ENCODE measurements at regions not wholly inside any gene's neighbourhood (a gene's known extent, or its start where the extent isn't known, plus 50 kb on each side); places are given as distances from the start of the nearest gene placed in this dataset.

DNA sequence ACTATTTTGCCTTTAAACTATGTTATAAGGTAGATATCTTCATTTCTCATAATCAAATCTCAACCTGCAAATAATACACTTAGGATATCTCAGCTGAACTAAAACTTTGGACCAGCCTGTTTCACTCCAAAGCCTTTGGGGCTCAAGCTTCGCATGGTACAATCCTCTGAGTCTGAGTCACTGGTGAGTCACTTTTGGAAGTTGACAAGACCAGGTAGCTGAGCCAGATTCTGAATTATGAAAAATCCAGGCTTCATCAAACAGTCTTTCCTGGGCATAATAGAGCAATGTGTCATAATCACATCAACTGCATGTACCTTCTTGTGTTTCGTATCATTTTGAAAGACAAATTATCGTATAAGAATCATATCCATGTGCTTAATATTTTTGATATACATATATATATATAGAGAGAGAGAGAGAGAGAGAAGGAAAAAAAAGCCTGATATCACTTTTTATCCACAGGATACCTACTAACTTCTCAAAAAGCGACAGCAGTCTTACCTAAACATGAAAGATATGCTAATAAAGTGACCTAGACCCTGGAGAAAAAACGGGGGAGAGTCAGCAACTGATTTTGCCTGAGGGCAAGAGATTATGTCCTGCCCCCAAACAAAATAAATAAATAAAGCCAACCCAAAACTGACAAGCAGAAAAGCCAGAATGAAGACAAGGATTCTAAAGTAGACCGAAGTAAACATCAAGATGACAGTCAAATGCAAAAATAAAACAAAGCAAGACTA is 263.9 kb upstream of the TGFBR2 start:
- Histone ChIP-seq H3K36me3 (no peaks in the 10 kb centered on the region), H3K9me3 (no peaks in the 10 kb centered on the region), H3K4me3 (ENCODE audit: low read depth, low read length) (no peak overlapping the region), H3K4me1 (no peaks in the 10 kb centered on the region), H3K27me3 (no peaks in the 10 kb centered on the region)
- TF ChIP-seq, protein P1, sequence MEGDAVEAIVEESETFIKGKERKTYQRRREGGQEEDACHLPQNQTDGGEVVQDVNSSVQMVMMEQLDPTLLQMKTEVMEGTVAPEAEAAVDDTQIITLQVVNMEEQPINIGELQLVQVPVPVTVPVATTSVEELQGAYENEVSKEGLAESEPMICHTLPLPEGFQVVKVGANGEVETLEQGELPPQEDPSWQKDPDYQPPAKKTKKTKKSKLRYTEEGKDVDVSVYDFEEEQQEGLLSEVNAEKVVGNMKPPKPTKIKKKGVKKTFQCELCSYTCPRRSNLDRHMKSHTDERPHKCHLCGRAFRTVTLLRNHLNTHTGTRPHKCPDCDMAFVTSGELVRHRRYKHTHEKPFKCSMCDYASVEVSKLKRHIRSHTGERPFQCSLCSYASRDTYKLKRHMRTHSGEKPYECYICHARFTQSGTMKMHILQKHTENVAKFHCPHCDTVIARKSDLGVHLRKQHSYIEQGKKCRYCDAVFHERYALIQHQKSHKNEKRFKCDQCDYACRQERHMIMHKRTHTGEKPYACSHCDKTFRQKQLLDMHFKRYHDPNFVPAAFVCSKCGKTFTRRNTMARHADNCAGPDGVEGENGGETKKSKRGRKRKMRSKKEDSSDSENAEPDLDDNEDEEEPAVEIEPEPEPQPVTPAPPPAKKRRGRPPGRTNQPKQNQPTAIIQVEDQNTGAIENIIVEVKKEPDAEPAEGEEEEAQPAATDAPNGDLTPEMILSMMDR (IDR thresholded peaks at IDR 0.05; ENCODE audit: low read depth, low read length) = no peak
- peak; percentile 13 for DNase-seq

- no peaks in the 10 kb centered on the region for H3K36me3 ChIP-seq
- no peaks in the 10 kb centered on the region for H3K27me3 ChIP-seq
- no peak overlapping the region for H3K4me3 ChIP-seq (ENCODE audit: low read depth, low read length)
- no peaks in the 10 kb centered on the region for H3K9me3 ChIP-seq
- DNase-seq = no peak
- TF ChIP-seq, protein P1 (IDR thresholded peaks at IDR 0.05; ENCODE audit: low read depth, low read length) = no peak
- H3K4me1 ChIP-seq = no peaks in the 10 kb centered on the region
Measured at GRCh38 chr3:30343067-30343831, 263.2 kb upstream of the TGFBR2 start.

DNA sequence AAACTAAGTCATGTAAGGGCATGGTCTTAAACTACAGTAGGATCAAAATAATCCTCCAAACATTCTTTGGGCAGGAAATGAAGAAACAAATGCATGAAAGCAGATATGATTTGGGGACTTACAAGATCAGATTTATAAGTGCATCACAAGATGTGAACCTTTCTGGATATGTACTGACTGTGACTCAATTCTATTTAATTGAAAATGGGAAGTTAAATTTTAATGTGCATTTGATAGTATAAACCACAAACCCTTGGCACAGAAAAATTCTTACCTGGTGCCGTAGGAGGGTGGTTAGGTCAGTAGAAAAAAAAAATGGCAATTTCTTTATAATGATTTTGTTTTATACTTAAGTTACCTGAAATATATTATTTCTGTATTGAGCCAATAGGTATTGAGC is 262.5 kb upstream of the TGFBR2 start:
- Histone ChIP-seq H3K9me3 (no peaks in the 10 kb centered on the region), H3K36me3 (no peaks in the 10 kb centered on the region), H3K4me3 (ENCODE audit: low read depth, low read length) (no peak overlapping the region), H3K27me3 (no peaks in the 10 kb centered on the region), H3K4me1 (no peaks in the 10 kb centered on the region)
- TF ChIP-seq, protein P1 (IDR thresholded peaks at IDR 0.05; ENCODE audit: low read depth, low read length) = no peak
- no peak for DNase-seq

- TF ChIP-seq, protein P1 (IDR thresholded peaks at IDR 0.05; ENCODE audit: low read depth, low read length) = no peak
Measured at GRCh38 chr3:30344288-30344687, 262.1 kb upstream of the TGFBR2 start.

DNA sequence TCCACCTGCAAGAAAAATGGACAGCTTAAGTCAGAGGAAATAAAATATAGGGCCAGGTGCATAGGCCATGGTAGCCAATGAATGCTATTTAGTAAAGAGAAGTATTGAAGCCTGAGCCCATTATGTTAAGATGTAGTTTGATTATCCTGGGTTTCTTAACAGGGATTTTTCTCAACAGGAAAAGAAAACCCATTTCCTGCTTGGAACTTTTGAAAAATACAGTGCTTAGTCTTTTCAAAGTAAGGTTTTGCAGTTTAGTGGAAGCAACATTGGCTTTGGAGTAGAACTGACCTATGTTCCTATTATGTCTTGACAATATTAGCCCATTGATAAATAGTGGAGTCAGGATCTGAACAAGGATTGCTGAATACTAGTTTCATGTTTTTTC is 259.5 kb upstream of the TGFBR2 start:
- Histone ChIP-seq H3K27me3 (no peaks in the 10 kb centered on the region), H3K4me3 (ENCODE audit: low read depth, low read length) (no peak overlapping the region), H3K4me1 (no peaks in the 10 kb centered on the region), H3K9me3 (no peaks in the 10 kb centered on the region), H3K36me3 (no peaks in the 10 kb centered on the region)
- no peak for DNase-seq
- TF ChIP-seq, protein P1 (IDR thresholded peaks at IDR 0.05; ENCODE audit: low read depth, low read length) = no peak

More at GRCh38 chr3:30344288-30344687, 262.1 kb upstream of the TGFBR2 start:
- no peaks in the 10 kb centered on the region for H3K4me1 ChIP-seq
- no peak for DNase-seq
- no peak overlapping the region for H3K4me3 ChIP-seq (ENCODE audit: low read depth, low read length)
- H3K36me3 ChIP-seq = no peaks in the 10 kb centered on the region
- no peaks in the 10 kb centered on the region for H3K9me3 ChIP-seq
- no peaks in the 10 kb centered on the region for H3K27me3 ChIP-seq

DNA sequence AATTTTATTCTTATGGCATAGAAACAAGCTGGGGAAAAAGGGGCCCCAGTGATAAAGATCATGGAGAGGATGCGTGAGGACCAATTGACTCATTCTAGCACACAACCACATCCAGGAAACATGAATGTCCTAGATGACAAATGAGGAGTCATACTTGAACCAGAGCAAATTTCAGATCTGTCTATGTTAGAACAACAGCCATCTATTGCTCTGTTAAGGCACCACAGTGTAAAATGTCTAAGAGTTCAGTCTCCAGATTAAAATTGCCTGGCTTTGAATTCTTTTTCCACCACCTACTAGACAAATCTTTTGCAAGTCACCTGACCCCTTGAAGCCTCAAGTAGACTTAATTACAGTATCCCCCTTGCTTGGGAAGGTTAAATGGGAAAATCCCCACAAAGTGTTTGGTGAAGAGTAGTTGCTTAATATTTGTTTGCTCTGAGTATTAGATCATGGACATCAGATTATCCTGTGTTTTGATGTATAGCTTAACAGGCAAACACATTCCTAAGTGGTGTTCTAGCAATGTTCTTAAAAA is 258.7 kb upstream of the TGFBR2 start:
- Histone ChIP-seq H3K9me3 (no peaks in the 10 kb centered on the region), H3K36me3 (no peaks in the 10 kb centered on the region), H3K4me3 (ENCODE audit: low read depth, low read length) (no peak overlapping the region), H3K4me1 (no peaks in the 10 kb centered on the region), H3K27me3 (no peaks in the 10 kb centered on the region)
- TF ChIP-seq, protein P1 (IDR thresholded peaks at IDR 0.05; ENCODE audit: low read depth, low read length) = no peak
- DNase-seq = no peak
